T-helper 1 cell (primary cell): ENCODE measurements at regions not wholly inside any gene's neighbourhood (a gene's known extent, or its start where the extent isn't known, plus 50 kb on each side); places are given as distances from the start of the nearest gene placed in this dataset.

Experiments
- DNase-seq, 5 donors: peaks; one replicate each; pipeline ENCODE4 v3.0.0-alpha.2; 2012 to 2020

GRCh38 chr19:31502536-31503170 is 153.4 kb upstream of the TSHZ3 start:
- DNase-seq, result no peak

- no peak for DNase-seq
These were observed 154.0 kb upstream of the TSHZ3 start for GRCh38 chr19:31503211-31503610.

- no peak for DNase-seq
These were observed 155.0 kb upstream of the TSHZ3 start for GRCh38 chr19:31504221-31504620.

GRCh38 chr19:31505596-31505910 is 156.3 kb upstream of the TSHZ3 start:
- no peak for DNase-seq

- no peak for DNase-seq
These were observed 156.9 kb upstream of the TSHZ3 start for GRCh38 chr19:31506102-31506501.

GRCh38 chr19:31510635-31511034 is 161.4 kb upstream of the TSHZ3 start:
- DNase-seq, result no peak

- no peak for DNase-seq
These were observed 161.9 kb upstream of the TSHZ3 start for GRCh38 chr19:31511098-31511497.

- no peak for DNase-seq
These were observed 162.5 kb upstream of the TSHZ3 start for GRCh38 chr19:31511696-31512095.

GRCh38 chr19:31512181-31512970 is 163.1 kb upstream of the TSHZ3 start:
- DNase-seq, result no peak

- DNase-seq, result no peak
These were observed 164.6 kb upstream of the TSHZ3 start for GRCh38 chr19:31513841-31514240.

GRCh38 chr19:31515931-31516330 is 166.7 kb upstream of the TSHZ3 start:
- DNase-seq, result no peak

- no peak for DNase-seq
These were observed 167.5 kb upstream of the TSHZ3 start for GRCh38 chr19:31516756-31517155.

GRCh38 chr19:31517224-31518180 is 168.3 kb upstream of the TSHZ3 start:
- no peak for DNase-seq

GRCh38 chr19:31518216-31519020 is 169.2 kb upstream of the TSHZ3 start:
- no peak for DNase-seq

- no peak for DNase-seq
These were observed 170.0 kb upstream of the TSHZ3 start for GRCh38 chr19:31519256-31519655.

- DNase-seq, result no peak
These were observed 170.7 kb upstream of the TSHZ3 start for GRCh38 chr19:31519908-31520307.

GRCh38 chr19:31520633-31521032 is 171.4 kb upstream of the TSHZ3 start:
- DNase-seq, result no peak

- DNase-seq, result no peak
These were observed 176.4 kb upstream of the TSHZ3 start for GRCh38 chr19:31525610-31526147.

GRCh38 chr19:31527443-31527842 is 178.2 kb upstream of the TSHZ3 start:
- DNase-seq, result no peak

- DNase-seq, result no peak
These were observed 179.0 kb upstream of the TSHZ3 start for GRCh38 chr19:31528261-31528660.

- no peak for DNase-seq
These were observed 179.9 kb upstream of the TSHZ3 start for GRCh38 chr19:31529121-31529520.

- no peak for DNase-seq
These were observed 181.5 kb upstream of the TSHZ3 start for GRCh38 chr19:31530781-31531180.
